Prostate gland (tissue), 2 donors: ENCODE measurements at regions not wholly inside any gene's neighbourhood (a gene's known extent, or its start where the extent isn't known, plus 50 kb on each side); places are given as distances from the start of the nearest gene placed in this dataset.

Source experiments
- CTCF ChIP-seq, 4 experiments: fragments of 200-600 bp in 2 of 4; fragments of 450-650 bp in 2 of 4; sonication (generic) in 2 of 4; IDR thresholded peaks; 1 replicate in 3 of 4; 2 replicates in 1 of 4; pipeline ENCODE4 v1.5.1; 2016 to 2019; ENCODE audit warnings: antibody characterized with exemption in 4 of 4, mild to moderate bottlenecking in 2 of 4, moderate library complexity in 2 of 4
- POLR2AphosphoS5 ChIP-seq: sonication (generic); formaldehyde crosslinking; IDR thresholded peaks from one replicate; pipeline ENCODE4 v1.6.1; 2017; ENCODE audit warnings: antibody characterized with exemption

GRCh38 chr3:3552761-3553160, 246.5 kb upstream of the LRRN1 start:
- TF ChIP-seq CTCF (IDR thresholded peaks at IDR 0.05) (no peak), POLR2AphosphoS5 (no peak)
